GM23338 (cell line): ENCODE measurements at regions not wholly inside any gene's neighbourhood (a gene's known extent, or its start where the extent isn't known, plus 50 kb on each side); places are given as distances from the start of the nearest gene placed in this dataset.

Experiments used
- ATAC-seq: fragments of 200-7000 bp; cut with Tn5 transposase; 3 replicates; pipeline ENCODE4 v1.9.1; 2020
- DNase-seq: peaks from one replicate; pipeline ENCODE4 v3.0.0-alpha.2; 2015; ENCODE audit warnings: low spot score
- H2AFZ ChIP-seq: fragments of 200-600 bp; sonication (generic); 2 replicates; pipeline ENCODE4 v1.8.0; 2016; ENCODE audit warnings: antibody characterized with exemption, mild to moderate bottlenecking, moderate library complexity
- H3F3A ChIP-seq: fragments of 200-600 bp; sonication (generic); replicated peaks from 2 replicates; pipeline ENCODE4 v1.8.0; 2017; ENCODE audit warnings: antibody characterized with exemption, mixed run types, low read depth
- H3K27ac ChIP-seq: fragments of 200-600 bp; sonication (generic); 2 replicates; pipeline ENCODE4 v1.6.1; 2016; ENCODE audit warnings: low read depth
- H3K27me3 ChIP-seq: fragments of 200-600 bp; sonication (generic); 2 replicates; pipeline ENCODE4 v1.8.0; 2016; ENCODE audit warnings: mild to moderate bottlenecking, mixed run types, moderate library complexity; ENCODE audit not compliant: insufficient read depth
- H3K36me3 ChIP-seq: fragments of 200-600 bp; sonication (generic); 2 replicates; pipeline ENCODE4 v1.8.0; 2016; ENCODE audit warnings: mild to moderate bottlenecking; ENCODE audit not compliant: insufficient read depth
- H3K4me1 ChIP-seq: fragments of 200-600 bp; sonication (generic); 2 replicates; pipeline ENCODE4 v1.8.0; 2016; ENCODE audit warnings: mild to moderate bottlenecking, moderate library complexity; ENCODE audit not compliant: insufficient read depth
- H3K4me2 ChIP-seq: fragments of 200-600 bp; sonication (generic); 2 replicates; pipeline ENCODE4 v1.7.1; 2017; ENCODE audit warnings: mixed run types
- H3K4me3 ChIP-seq: fragments of 200-600 bp; sonication (generic); 2 replicates; pipeline ENCODE4 v1.6.1; 2016; ENCODE audit warnings: mixed run types
- H3K79me2 ChIP-seq: fragments of 200-600 bp; sonication (generic); replicated peaks from 2 replicates; pipeline ENCODE4 v1.8.0; 2017; ENCODE audit warnings: mild to moderate bottlenecking; ENCODE audit not compliant: insufficient read depth
- H3K9me2 ChIP-seq: fragments of 200-600 bp; sonication (generic); 2 replicates; pipeline ENCODE4 v1.8.0; 2017; ENCODE audit not compliant: insufficient read depth
- H4K20me1 ChIP-seq: fragments of 200-600 bp; sonication (generic); replicated peaks from 2 replicates; pipeline ENCODE4 v1.8.0; 2017; ENCODE audit warnings: mild to moderate bottlenecking; ENCODE audit not compliant: insufficient read depth
- H3K27ac Mint-ChIP-seq: 2 replicates; pipeline ENCODE4 v1.8.0; 2020; ENCODE audit warnings: inconsistent platforms, mild to moderate bottlenecking, moderate library complexity, mixed read lengths
- H3K27me3 Mint-ChIP-seq: 3 replicates; pipeline ENCODE4 v1.8.0; 2022; ENCODE audit warnings: low read depth, mild to moderate bottlenecking, moderate library complexity, mixed read lengths, inconsistent platforms; ENCODE audit not compliant: insufficient read depth, poor library complexity
- H3K36me3 Mint-ChIP-seq: 3 replicates; pipeline ENCODE4 v1.8.0; 2021; ENCODE audit warnings: low read depth, mild to moderate bottlenecking, inconsistent platforms, moderate library complexity, mixed read lengths
- H3K4me1 Mint-ChIP-seq: 3 replicates; pipeline ENCODE4 v1.8.0; 2020; ENCODE audit warnings: mild to moderate bottlenecking, inconsistent platforms, mixed read lengths
- H3K4me3 Mint-ChIP-seq: 3 replicates; pipeline ENCODE4 v1.8.0; 2021; ENCODE audit warnings: moderate library complexity, mild to moderate bottlenecking, inconsistent platforms, mixed read lengths
- H3K9me3 Mint-ChIP-seq: 3 replicates; pipeline ENCODE4 v1.8.0; 2020; ENCODE audit warnings: moderate library complexity, mild to moderate bottlenecking, inconsistent platforms, mixed read lengths
- CREB1 ChIP-seq: fragments of 250-450 bp; sonication (Bioruptor Pico); IDR thresholded peaks from 2 replicates; pipeline ENCODE4 v1.5.0; 2020; ENCODE audit warnings: low read depth, mild to moderate bottlenecking, moderate library complexity
- CTCF ChIP-seq, 2 experiments: fragments of 200-600 bp in 1 of 2; sonication (generic) in 1 of 2; conservative IDR thresholded peaks; 2 replicates each; pipeline versions ENCODE4 v1.5.1 to v1.6.1; 2016 to 2017; ENCODE audit warnings: antibody characterized with exemption in 2 of 2, low read depth in 2 of 2, mild to moderate bottlenecking in 2 of 2, moderate library complexity in 1 of 2
- ETS1 ChIP-seq: IDR thresholded peaks from 2 replicates; pipeline ENCODE4 v1.6.1; 2016; ENCODE audit warnings: antibody characterized with exemption
- EZH2phosphoT487 ChIP-seq: fragments of 200-600 bp; sonication (generic); IDR thresholded peaks from one replicate; pipeline ENCODE4 v1.8.1; 2018; ENCODE audit warnings: antibody characterized with exemption; ENCODE audit not compliant: unreplicated experiment
- JUNB ChIP-seq: IDR thresholded peaks from one replicate; pipeline ENCODE4 v1.6.1; 2016; ENCODE audit warnings: antibody characterized with exemption; ENCODE audit not compliant: unreplicated experiment
- NANOG ChIP-seq: IDR thresholded peaks from 2 replicates; pipeline ENCODE4 v1.6.1; 2016; ENCODE audit warnings: antibody characterized with exemption, borderline replicate concordance
- POLR2AphosphoS5 ChIP-seq: IDR thresholded peaks from 2 replicates; pipeline ENCODE4 v1.6.1; 2016; ENCODE audit warnings: antibody characterized with exemption, low read depth
- REST ChIP-seq: IDR thresholded peaks from one replicate; pipeline ENCODE4 v1.6.1; 2018; ENCODE audit warnings: antibody characterized with exemption; ENCODE audit not compliant: unreplicated experiment
- STAT1 ChIP-seq: IDR thresholded peaks from one replicate; pipeline ENCODE4 v1.6.1; 2016; ENCODE audit warnings: antibody characterized with exemption; ENCODE audit not compliant: unreplicated experiment
- ZNF114 ChIP-seq: fragments of 250-450 bp; sonication (Bioruptor Pico); IDR thresholded peaks from 2 replicates; pipeline ENCODE4 v1.5.0; 2020; ENCODE audit warnings: mild to moderate bottlenecking, moderate library complexity
- ZNF331 ChIP-seq: fragments of 250-450 bp; sonication (Bioruptor Pico); IDR thresholded peaks from 2 replicates; pipeline ENCODE4 v1.5.0; 2020; ENCODE audit warnings: low read depth, mild to moderate bottlenecking, moderate library complexity

GRCh38 chr5:125269926-125270325 is 523.5 kb upstream of the ZNF608 start:
- H3K27ac Mint-ChIP-seq, result no peak overlapping the region
- Histone ChIP-seq H3K79me2 (no peaks in the 10 kb centered on the region), H3K27me3 (no peaks in the 10 kb centered on the region), H3K36me3 (no peaks in the 10 kb centered on the region), H3K4me2 (no peak overlapping the region), H2AFZ (0 out of 2 replicates have a peak overlapping the region, but pooled peaks have one; percentile 9), H3F3A (no peaks in the 10 kb centered on the region), H3K4me1 (peaks cover 10% of the 10 kb centered on the region), H3K9me2 (no peaks in the 10 kb centered on the region; the same call in 1 of the 2 replicates), H3K27ac (no peak overlapping the region), H4K20me1 (no peaks in the 10 kb centered on the region), H3K4me3 (no peak overlapping the region)
- peaks cover 5% of the 10 kb centered on the region for H3K36me3 Mint-ChIP-seq
- H3K4me1 Mint-ChIP-seq, result peaks cover 26% of the 10 kb centered on the region
- DNase-seq (no peak), ATAC-seq (no peak)
- H3K9me3 Mint-ChIP-seq, result peaks cover 3% of the 10 kb centered on the region; the same call in 1 of the 3 replicates
- H3K4me3 Mint-ChIP-seq, result no peak overlapping the region
- no peak for TF ChIP-seq STAT1
- no peak for TF ChIP-seq NANOG
- no peak for TF ChIP-seq REST
- TF ChIP-seq CREB1 (CRISPR knock-in tag), result no peak
- H3K27me3 Mint-ChIP-seq, result no peaks in the 10 kb centered on the region

- Histone ChIP-seq H3K4me1 (peaks cover 10% of the 10 kb centered on the region), H2AFZ (no peak overlapping the region), H3K9me2 (peaks cover 4% of the 10 kb centered on the region; the same call in 1 of the 2 replicates), H3K79me2 (no peaks in the 10 kb centered on the region), H3K36me3 (no peaks in the 10 kb centered on the region), H3F3A (no peaks in the 10 kb centered on the region), H3K27ac (no peak overlapping the region), H4K20me1 (no peaks in the 10 kb centered on the region), H3K4me3 (no peak overlapping the region), H3K4me2 (no peak overlapping the region), H3K27me3 (no peaks in the 10 kb centered on the region)
- no peaks in the 10 kb centered on the region; the same call in 2 of the 3 replicates for H3K36me3 Mint-ChIP-seq
- no peaks in the 10 kb centered on the region for H3K27me3 Mint-ChIP-seq
- peaks cover 26% of the 10 kb centered on the region for H3K4me1 Mint-ChIP-seq
- no peaks in the 10 kb centered on the region for H3K9me3 Mint-ChIP-seq
- no peak overlapping the region for H3K4me3 Mint-ChIP-seq
- H3K27ac Mint-ChIP-seq, result no peak overlapping the region
- DNase-seq (no peak), ATAC-seq (no peak)
- TF ChIP-seq CTCF (conservative IDR thresholded peaks at IDR 0.05; ENCODE audit: low read depth in 2 of 2) (no peak), JUNB (no peak), REST (no peak), EZH2phosphoT487 (no peak), STAT1 (no peak), CREB1 (CRISPR knock-in tag) (no peak), NANOG (no peak), POLR2AphosphoS5 (no peak), ZNF331 (no peak), ETS1 (no peak), ZNF114 (CRISPR knock-in tag) (no peak)
Observed at GRCh38 chr5:125272357-125272756, 525.9 kb upstream of the ZNF608 start.
